Epithelial cell of proximal tubule (primary cell): ENCODE measurements at regions not wholly inside any gene's neighbourhood (a gene's known extent, or its start where the extent isn't known, plus 50 kb on each side); places are given as distances from the start of the nearest gene placed in this dataset.

ENCODE experiments used
- DNase-seq: peaks from one replicate; pipeline ENCODE4 v3.0.0-alpha.2; 2011; ENCODE audit warnings: low read depth
- H3K4me3 ChIP-seq: 2 replicates; pipeline ENCODE4 v1.5.1; 2011; ENCODE audit warnings: low read depth, mild to moderate bottlenecking, low read length
- CTCF ChIP-seq: conservative IDR thresholded peaks from 2 replicates; pipeline ENCODE4 v1.5.1; 2012; ENCODE audit warnings: low read depth, mild to moderate bottlenecking, low read length

GRCh38 chr9:31144614-31145013 is 1239.8 kb upstream of the ACO1 start:
- TF ChIP-seq CTCF = no peak
- no peak overlapping the region for H3K4me3 ChIP-seq
- DNase-seq = no peak

GRCh38 chr9:31146485-31147166 is 1237.8 kb upstream of the ACO1 start:
- no peak for TF ChIP-seq CTCF
- H3K4me3 ChIP-seq = no peak overlapping the region
- DNase-seq = no peak

GRCh38 chr9:31153250-31153840 is 1231.1 kb upstream of the ACO1 start:
- no peak for TF ChIP-seq CTCF
- H3K4me3 ChIP-seq = no peak overlapping the region
- no peak for DNase-seq

- H3K4me3 ChIP-seq = no peak overlapping the region
- DNase-seq = no peak
- no peak for TF ChIP-seq CTCF
These were observed 1217.9 kb upstream of the ACO1 start for GRCh38 chr9:31166516-31166915.

GRCh38 chr9:31168161-31168560 is 1216.3 kb upstream of the ACO1 start:
- no peak for DNase-seq
- no peak for TF ChIP-seq CTCF
- no peak overlapping the region for H3K4me3 ChIP-seq

GRCh38 chr9:31174681-31175080 is 1209.8 kb upstream of the ACO1 start:
- no peak for DNase-seq
- no peak overlapping the region for H3K4me3 ChIP-seq
- no peak for TF ChIP-seq CTCF

- H3K4me3 ChIP-seq = no peak overlapping the region
- DNase-seq = no peak
- no peak for TF ChIP-seq CTCF
These were observed 1200.6 kb upstream of the ACO1 start for GRCh38 chr9:31183866-31184265.
